CD4-positive, alpha-beta T cell treated with Interleukin-4 for 4 hours (primary cell): ENCODE measurements at regions not wholly inside any gene's neighbourhood (a gene's known extent, or its start where the extent isn't known, plus 50 kb on each side); places are given as distances from the start of the nearest gene placed in this dataset.
"Not testable (repeated sequence)": the region's sequence is repeated elsewhere in the genome, so short reads cannot be mapped to it uniquely, and the experiment has no call there.

Experiments used
- DNase-seq: peaks from one replicate; pipeline ENCODE4 v3.0.0-alpha.2; 2020

GRCh38 chr15:95021816-95022215, 790.5 kb downstream of the MCTP2 start:
- DNase-seq: no peak

- no peak for DNase-seq
Measured at GRCh38 chr15:95024351-95024750, 793.0 kb downstream of the MCTP2 start.

DNA sequence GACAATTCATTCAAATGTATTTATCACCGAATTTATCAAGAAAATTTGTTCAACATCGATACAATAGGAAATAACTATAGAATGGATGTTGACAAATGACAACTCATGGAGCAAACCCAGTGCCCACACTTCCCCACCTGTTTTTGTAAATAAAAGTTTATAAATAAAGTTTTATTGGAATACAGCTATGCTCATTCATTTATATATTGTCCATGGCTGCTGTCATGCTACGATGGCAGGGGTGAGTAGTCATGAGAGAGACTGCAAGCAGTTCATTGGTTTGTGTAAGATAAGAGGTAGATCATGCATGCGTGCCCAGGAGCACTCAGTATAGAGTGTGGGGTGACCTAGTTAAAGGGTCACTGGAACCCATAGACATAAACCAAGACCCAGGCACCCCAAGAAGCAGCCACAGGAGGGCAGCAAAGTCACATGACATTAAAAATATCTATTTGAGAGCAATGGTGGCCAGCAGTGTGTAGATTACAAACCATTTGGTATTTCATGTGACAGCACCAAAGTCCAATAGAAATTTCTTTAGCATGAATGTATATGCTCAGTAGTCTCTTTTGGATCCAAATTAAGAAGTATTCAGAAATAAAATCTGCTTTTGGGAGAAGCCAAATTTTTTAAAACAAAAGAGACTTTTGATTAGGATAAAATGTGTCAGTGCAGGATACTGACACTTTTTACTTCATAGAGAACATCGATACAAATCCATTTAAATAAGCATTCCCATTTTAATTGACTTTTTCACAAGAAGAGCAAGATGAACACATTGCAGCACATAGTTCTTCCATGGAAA, 794.8 kb downstream of the MCTP2 start:
- no peak for DNase-seq

DNA sequence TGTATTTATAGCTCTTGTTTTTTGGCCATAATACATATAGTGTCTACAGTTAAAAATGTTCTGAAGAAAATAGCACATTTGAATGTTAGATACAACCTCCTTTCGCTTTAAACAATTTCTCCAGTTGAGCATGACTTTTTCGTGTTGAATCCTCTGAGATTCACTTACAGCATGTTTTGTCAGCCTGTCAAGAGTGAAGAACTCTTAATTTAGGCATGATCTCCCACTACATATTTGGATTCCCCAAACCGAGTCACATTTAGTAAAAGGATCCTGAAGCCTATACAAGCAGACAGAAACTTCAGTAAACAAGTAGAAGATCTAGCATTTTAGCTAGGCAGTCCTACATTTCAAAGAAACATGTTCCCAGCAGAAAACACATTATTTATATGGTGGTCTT, 796.6 kb downstream of the MCTP2 start:
- DNase-seq: no peak

- no peak for DNase-seq
Measured at GRCh38 chr15:95032156-95032555, 800.8 kb downstream of the MCTP2 start.

GRCh38 chr15:95035106-95035505, 803.7 kb downstream of the MCTP2 start:
- no peak for DNase-seq

- no peak for DNase-seq
Measured at GRCh38 chr15:95041297-95041696, 809.9 kb downstream of the MCTP2 start.

- DNase-seq: not testable (repeated sequence)
Measured at GRCh38 chr15:95043236-95043932, 812.0 kb downstream of the MCTP2 start.

GRCh38 chr15:95043933-95044313, 812.6 kb downstream of the MCTP2 start:
- DNase-seq: no peak

- DNase-seq: no peak
Measured at GRCh38 chr15:95044745-95045417, 813.5 kb downstream of the MCTP2 start.

- no peak for DNase-seq
Measured at GRCh38 chr15:95051861-95052260, 820.5 kb downstream of the MCTP2 start.

DNA sequence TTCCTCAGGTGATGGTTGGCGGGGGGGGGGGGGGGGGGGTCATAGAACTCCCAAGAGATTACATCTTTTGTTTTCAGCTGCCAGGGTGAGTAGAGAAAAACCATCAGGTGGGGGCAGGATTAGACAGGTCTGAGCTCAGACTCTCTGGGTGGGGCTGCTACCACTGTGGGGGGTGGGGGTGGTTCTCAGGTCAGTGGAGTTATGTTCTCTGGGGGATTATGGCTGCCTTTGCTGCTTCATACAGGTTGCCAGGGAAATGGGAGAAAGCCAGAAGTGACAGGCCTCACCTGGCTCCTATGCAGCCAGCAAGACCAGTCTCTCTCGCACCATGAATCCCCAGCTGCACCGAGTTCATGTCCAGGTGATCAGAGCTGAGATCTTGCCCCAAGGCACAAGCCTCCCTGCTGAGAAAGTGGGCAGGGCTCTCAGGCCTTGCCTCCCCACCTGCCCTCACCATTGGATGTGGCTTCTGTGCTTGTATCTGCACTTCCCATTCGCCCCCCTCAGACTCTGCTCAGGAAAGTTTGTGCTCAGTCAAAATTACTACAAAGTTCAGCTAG, 828.1 kb downstream of the MCTP2 start:
- DNase-seq: no peak

DNA sequence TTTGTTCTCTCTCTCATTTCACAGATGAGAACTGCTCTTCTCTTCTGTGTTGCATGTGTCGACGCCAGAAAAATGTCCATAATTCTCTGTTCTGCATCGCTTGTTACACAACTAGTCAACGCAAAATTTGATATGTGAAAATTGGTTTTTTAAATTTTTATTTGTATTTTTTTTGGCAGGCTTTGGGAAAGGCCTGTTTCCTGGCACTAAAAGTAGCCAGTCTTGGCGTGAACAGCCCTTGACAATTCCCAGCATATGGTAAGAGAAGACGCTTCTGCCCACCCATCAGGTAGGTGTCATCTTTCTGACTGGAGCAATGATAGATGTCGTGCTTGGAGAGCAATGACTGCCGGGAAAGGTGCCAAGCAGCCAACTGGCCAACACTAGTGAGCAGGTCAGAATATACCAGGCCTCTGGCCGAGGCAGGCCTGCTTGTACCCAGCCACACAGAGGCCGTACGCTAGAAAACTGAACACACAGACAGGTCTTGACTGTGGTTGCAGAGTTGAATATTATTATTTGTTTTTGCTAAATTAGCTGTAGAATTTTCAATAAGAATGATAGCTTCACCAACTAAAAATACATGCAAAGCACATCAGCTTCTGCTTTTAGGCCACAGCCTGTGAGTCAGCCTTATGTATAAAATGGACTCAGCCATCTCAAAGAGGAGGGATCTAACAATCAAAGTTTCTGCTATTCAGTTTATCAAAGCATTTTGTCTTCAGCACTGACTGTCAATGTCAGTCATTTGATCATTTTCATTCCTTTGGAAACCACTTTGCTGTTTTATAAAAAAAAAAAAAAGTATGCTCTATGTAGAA, 837.5 kb downstream of the MCTP2 start:
- DNase-seq: no peak

DNA sequence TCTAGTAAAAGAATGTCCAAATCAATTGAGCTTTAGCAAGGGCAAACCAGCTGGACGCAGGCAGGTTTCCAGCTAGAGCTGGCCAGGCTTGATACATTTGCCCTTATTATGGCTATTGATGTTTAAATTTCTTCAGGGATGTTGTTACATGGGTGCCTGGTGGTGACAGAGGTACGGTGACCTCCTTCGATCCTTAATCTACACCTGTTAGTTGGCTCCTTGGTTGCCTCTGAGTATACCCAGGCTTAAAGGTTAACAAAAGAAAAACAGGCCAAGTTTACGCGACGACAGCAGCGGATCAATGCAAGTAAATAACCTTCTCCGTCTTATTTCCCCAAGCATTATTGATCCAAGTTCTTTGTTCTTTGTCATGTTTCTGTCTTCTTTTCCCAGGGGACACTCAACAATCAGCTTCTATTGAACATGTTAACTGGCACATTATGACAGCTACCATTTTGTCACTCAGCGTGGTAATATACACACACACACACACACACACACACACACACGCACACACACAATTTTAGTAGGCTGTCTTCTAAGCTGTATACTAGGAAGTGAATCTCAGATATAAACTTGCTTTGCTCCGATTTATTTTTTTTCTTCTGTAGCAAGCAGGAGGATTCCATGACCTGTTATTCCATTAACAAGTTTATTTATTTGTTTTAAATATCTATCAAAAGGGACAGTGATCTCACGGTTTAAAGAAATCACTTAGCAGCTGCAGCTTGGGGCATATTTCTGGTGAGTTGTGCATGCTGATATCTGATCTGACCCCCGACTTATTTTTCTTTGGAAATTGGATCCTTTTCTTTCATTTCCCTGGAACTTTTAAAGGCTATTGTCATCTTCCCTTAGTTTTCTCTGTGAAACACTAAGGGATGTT, 844.7 kb downstream of the MCTP2 start:
- no peak for DNase-seq

GRCh38 chr15:95076678-95076990, 845.3 kb downstream of the MCTP2 start:
- no peak for DNase-seq

DNA sequence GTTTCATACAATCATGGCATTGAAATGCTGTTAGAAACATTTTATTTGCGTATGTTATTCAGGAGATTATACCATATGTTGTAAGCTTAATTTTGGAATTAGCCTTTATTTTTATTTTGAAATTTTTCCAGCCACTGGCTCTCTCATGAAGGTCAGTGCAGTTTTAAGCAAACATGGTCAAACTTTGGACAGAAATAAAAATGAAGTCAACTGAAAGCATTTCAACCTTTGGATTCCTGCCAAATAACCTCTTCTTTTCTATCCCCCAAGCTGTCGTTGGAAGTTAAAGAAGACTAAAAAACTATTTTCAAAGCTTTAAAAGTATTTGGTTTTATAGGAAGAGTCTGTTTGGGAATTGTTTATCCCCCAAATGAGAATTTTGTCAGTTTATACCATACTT, 846.6 kb downstream of the MCTP2 start:
- no peak for DNase-seq

- not testable (repeated sequence) for DNase-seq
Measured at GRCh38 chr15:95080228-95080627, 848.9 kb downstream of the MCTP2 start.

GRCh38 chr15:95085056-95085455, 853.7 kb downstream of the MCTP2 start:
- DNase-seq: no peak

GRCh38 chr15:95086531-95087252, 855.3 kb downstream of the MCTP2 start:
- DNase-seq: no peak

- DNase-seq: no peak
Measured at GRCh38 chr15:95087253-95087609, 855.9 kb downstream of the MCTP2 start.

- DNase-seq: no peak
Measured at GRCh38 chr15:95091444-95091843, 860.1 kb downstream of the MCTP2 start.
